Endothelial cell of umbilical vein (primary cell): ENCODE measurements at regions not wholly inside any gene's neighbourhood (a gene's known extent, or its start where the extent isn't known, plus 50 kb on each side); places are given as distances from the start of the nearest gene placed in this dataset.

ENCODE experiments used
- BruUV-seq: library from RNA; stranded (reverse); fragments of 400-500 nt; replicated peaks from 2 replicates; lab custom pipeline; 2021; lab: Mats Ljungman, UMichigan
- CTCF ChIA-PET: fragments of 300-600, 350-600 bp; sonication (Branson Sonifier 250); formaldehyde crosslinking; loops from one replicate; lab custom pipeline; 2021; ENCODE audit warnings: antibody characterized with exemption, inconsistent platforms; lab: Charles Lee
- POLR2A ChIA-PET: fragments of 300-600, 350-600 bp; sonication (Branson Sonifier 250); formaldehyde crosslinking; loops from one replicate; lab custom pipeline; 2021; ENCODE audit warnings: antibody characterized with exemption, inconsistent platforms; lab: Charles Lee
- DNase-seq: peaks from one replicate; pipeline ENCODE4 v3.0.0-alpha.2; 2011; ENCODE audit warnings: low read depth, low spot score
- FAIRE-seq: peaks from 2 replicates; lab custom pipeline; 2011; peaks lifted over from hg19 to GRCh38; lab: Jason Lieb, UNC
- H2AFZ ChIP-seq: 2 replicates; pipeline ENCODE4 v1.6.0; 2012; ENCODE audit warnings: low read depth, low read length, control low read depth, inconsistent platforms
- H3K27ac ChIP-seq: 2 replicates; pipeline ENCODE4 v1.5.1; 2011; ENCODE audit warnings: low read depth, mild to moderate bottlenecking, control low read depth, low read length, moderate library complexity; ENCODE audit not compliant: insufficient read depth
- H3K27me3 ChIP-seq, 2 experiments: 2 replicates each; pipeline versions ENCODE4 v1.6.0 to v1.6.1; 2011; ENCODE audit warnings: low read length in 2 of 2, mixed read lengths in 1 of 2; ENCODE audit not compliant: control insufficient read depth in 2 of 2, insufficient read depth in 2 of 2
- H3K36me3 ChIP-seq, 2 experiments: 2 replicates in 1 of 2; 3 replicates in 1 of 2; pipeline ENCODE4 v1.5.1; 2011; ENCODE audit warnings: low read length in 2 of 2, mild to moderate bottlenecking in 1 of 2, moderate library complexity in 1 of 2; ENCODE audit not compliant: control insufficient read depth in 2 of 2, insufficient read depth in 2 of 2; ENCODE audit errors: extremely low read depth in 1 of 2
- H3K4me1 ChIP-seq: 3 replicates; pipeline ENCODE4 v1.5.1; 2011; ENCODE audit warnings: mild to moderate bottlenecking, low read length; ENCODE audit not compliant: control insufficient read depth, insufficient read depth; ENCODE audit errors: extremely low read depth
- H3K4me2 ChIP-seq: 2 replicates; pipeline ENCODE4 v1.6.1; 2011; ENCODE audit warnings: low read length, control low read depth, mixed read lengths; ENCODE audit not compliant: insufficient read depth
- H3K4me3 ChIP-seq, 3 experiments: fragments of 200-600 bp in 1 of 3; sonication (generic), shearing (Covaris generic) in 1 of 3; replicated peaks in 1 of 3; 2 replicates each; pipeline ENCODE4 v1.5.1; 2011 to 2016; ENCODE audit warnings: control low read depth in 3 of 3, low read length in 3 of 3, mild to moderate bottlenecking in 2 of 3, inconsistent platforms in 1 of 3, low read depth in 1 of 3, moderate library complexity in 1 of 3; ENCODE audit not compliant: insufficient read depth in 1 of 3
- H3K79me2 ChIP-seq: 2 replicates; pipeline ENCODE4 v1.6.0; 2012; ENCODE audit warnings: low read length, inconsistent platforms; ENCODE audit not compliant: control insufficient read depth, insufficient read depth
- H3K9ac ChIP-seq: replicated peaks from 2 replicates; pipeline ENCODE3; 2011; ENCODE audit warnings: low read length, control low read depth; ENCODE audit not compliant: insufficient read depth; ENCODE audit errors: extremely low read depth
- H3K9me1 ChIP-seq: replicated peaks from 3 replicates; pipeline ENCODE4 v1.6.0; 2011; ENCODE audit warnings: mild to moderate bottlenecking, low read length; ENCODE audit not compliant: control insufficient read depth, insufficient read depth; ENCODE audit errors: extremely low read depth
- H3K9me3 ChIP-seq: replicated peaks from 2 replicates; pipeline ENCODE4 v1.5.1; 2012; ENCODE audit warnings: low read length, inconsistent platforms; ENCODE audit not compliant: control insufficient read depth, insufficient read depth
- H4K20me1 ChIP-seq: replicated peaks from 2 replicates; pipeline ENCODE3; 2011; ENCODE audit warnings: mild to moderate bottlenecking, low read length; ENCODE audit not compliant: control insufficient read depth, insufficient read depth; ENCODE audit errors: extremely low read depth
- CTCF ChIP-seq, 2 donors: IDR thresholded peaks; 1 replicate in 1 of 2; 2 replicates in 1 of 2; pipeline ENCODE4 v1.5.1; 2011; ENCODE audit warnings: low read length in 2 of 2, mild to moderate bottlenecking in 2 of 2, moderate library complexity in 2 of 2, control low read depth in 1 of 2, inconsistent platforms in 1 of 2, low read depth in 1 of 2; ENCODE audit not compliant: insufficient read depth in 1 of 2; ENCODE audit errors: extremely low read depth in 1 of 2
- EZH2 ChIP-seq: IDR thresholded peaks from 2 replicates; pipeline ENCODE4 v1.6.1; 2012; ENCODE audit warnings: borderline replicate concordance, low read depth, mild to moderate bottlenecking, moderate library complexity, low read length, inconsistent platforms; ENCODE audit not compliant: severe bottlenecking
- FOS ChIP-seq: IDR thresholded peaks from 2 replicates; pipeline ENCODE4 v1.6.1; 2011; ENCODE audit warnings: mild to moderate bottlenecking, low read length, moderate library complexity, borderline replicate concordance; ENCODE audit not compliant: insufficient read depth
- GATA2 ChIP-seq: IDR thresholded peaks from 2 replicates; pipeline ENCODE4 v1.7.0; 2011; ENCODE audit warnings: low read depth, mild to moderate bottlenecking, moderate library complexity, mixed read lengths, low read length; ENCODE audit not compliant: insufficient read length, insufficient read depth
- JUN ChIP-seq: IDR thresholded peaks from 2 replicates; pipeline ENCODE4 v1.6.1; 2011; ENCODE audit warnings: borderline replicate concordance, low read depth; ENCODE audit not compliant: insufficient read length, insufficient read depth
- MAX ChIP-seq: IDR thresholded peaks from 2 replicates; pipeline ENCODE4 v1.6.1; 2011; ENCODE audit not compliant: insufficient read depth, insufficient read length
- MYC ChIP-seq: IDR thresholded peaks from one replicate; pipeline ENCODE4 v1.6.1; 2011; ENCODE audit warnings: mild to moderate bottlenecking, low read depth, low read length
- POLR2A ChIP-seq: IDR thresholded peaks from 2 replicates; pipeline ENCODE4 v1.6.1; 2012; ENCODE audit warnings: low read depth, mild to moderate bottlenecking, control low read depth, low read length
- POLR2AphosphoS5 ChIP-seq: IDR thresholded peaks from 2 replicates; pipeline ENCODE4 v1.6.1; 2012; ENCODE audit warnings: low read depth, mild to moderate bottlenecking, control low read depth, low read length, moderate library complexity; ENCODE audit not compliant: insufficient read depth
- dilution Hi-C: fragments of 300-500 bp; cut with MboI; formaldehyde crosslinking; loops from one replicate; pipeline ENCODE4 v1.15.0; 2019; ENCODE audit warnings: low sequenced_read_pairs; ENCODE audit not compliant: extremely low pct_ligation_motif_present
- intact Hi-C: fragments of 100-400 bp; cut with micrococcal nuclease; formaldehyde crosslinking; loops from one replicate; pipeline ENCODE4 v1.10.0; 2022

- no peaks in the 10 kb centered on the region for H3K36me3 ChIP-seq
- ChIA-PET POLR2A (no interaction called here), CTCF (no interaction called here)
- H3K9ac ChIP-seq, result no peak overlapping the region
- no peak for DNase-seq
- H3K9me1 ChIP-seq, result no peaks in the 10 kb centered on the region
- no peak overlapping the region for H3K4me3 ChIP-seq
- H2AFZ ChIP-seq, result no peak overlapping the region
- dilution Hi-C loops, result no loop called here
- TF ChIP-seq EZH2, result no peak
- TF ChIP-seq GATA2, result no peak
- no peak for TF ChIP-seq JUN
- TF ChIP-seq POLR2AphosphoS5, result no peak
- TF ChIP-seq MYC, result no peak
- TF ChIP-seq MAX, result no peak
- no peak for TF ChIP-seq FOS
- no peak for TF ChIP-seq POLR2A
- TF ChIP-seq CTCF (IDR thresholded peaks at IDR 0.05; ENCODE audit: extremely low read depth in 1 of 2, insufficient read depth in 1 of 2, low read depth in 1 of 2, low read length in 2 of 2), result no peak
- no peaks in the 10 kb centered on the region for H3K79me2 ChIP-seq
- no peaks in the 10 kb centered on the region for H3K27me3 ChIP-seq
- H3K27ac ChIP-seq, result no peak overlapping the region
- H4K20me1 ChIP-seq, result no peaks in the 10 kb centered on the region
- no TSS peak for BruUV-seq
- H3K9me3 ChIP-seq, result peaks cover 2% of the 10 kb centered on the region
- intact Hi-C loops, result no loop called here
- no peak overlapping the region for H3K4me2 ChIP-seq
- H3K4me1 ChIP-seq, result no peaks in the 10 kb centered on the region
- FAIRE-seq, result no peak
Observed at GRCh38 chr6:14239097-14239496, 121.5 kb downstream of the CD83 start.
